ENCODE measurements at regions not wholly inside any gene's neighbourhood (a gene's known extent, or its start where the extent isn't known, plus 50 kb on each side); places are given as distances from the start of the nearest gene placed in this dataset.

DNA sequence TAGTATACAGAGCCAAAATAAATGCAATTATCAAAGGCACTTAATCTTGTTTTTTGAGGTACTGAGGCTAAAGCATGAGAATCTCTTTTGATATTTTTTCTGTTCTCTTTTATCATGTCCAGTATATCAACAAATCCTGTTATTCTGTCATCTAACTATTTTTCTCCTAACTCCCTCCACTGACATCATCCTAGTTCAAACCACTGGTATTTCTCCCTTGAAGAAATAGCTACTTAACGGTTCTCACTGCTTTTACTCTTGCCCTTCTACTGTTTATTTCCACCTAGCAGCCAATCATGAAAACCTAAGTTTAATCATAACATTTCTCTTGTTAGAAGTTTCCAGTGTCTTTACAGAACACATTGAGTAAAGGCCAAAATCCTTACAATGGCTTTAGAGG lies 317.6 kb downstream of the GPD2 start:
- TF ChIP-seq, protein P1, sequence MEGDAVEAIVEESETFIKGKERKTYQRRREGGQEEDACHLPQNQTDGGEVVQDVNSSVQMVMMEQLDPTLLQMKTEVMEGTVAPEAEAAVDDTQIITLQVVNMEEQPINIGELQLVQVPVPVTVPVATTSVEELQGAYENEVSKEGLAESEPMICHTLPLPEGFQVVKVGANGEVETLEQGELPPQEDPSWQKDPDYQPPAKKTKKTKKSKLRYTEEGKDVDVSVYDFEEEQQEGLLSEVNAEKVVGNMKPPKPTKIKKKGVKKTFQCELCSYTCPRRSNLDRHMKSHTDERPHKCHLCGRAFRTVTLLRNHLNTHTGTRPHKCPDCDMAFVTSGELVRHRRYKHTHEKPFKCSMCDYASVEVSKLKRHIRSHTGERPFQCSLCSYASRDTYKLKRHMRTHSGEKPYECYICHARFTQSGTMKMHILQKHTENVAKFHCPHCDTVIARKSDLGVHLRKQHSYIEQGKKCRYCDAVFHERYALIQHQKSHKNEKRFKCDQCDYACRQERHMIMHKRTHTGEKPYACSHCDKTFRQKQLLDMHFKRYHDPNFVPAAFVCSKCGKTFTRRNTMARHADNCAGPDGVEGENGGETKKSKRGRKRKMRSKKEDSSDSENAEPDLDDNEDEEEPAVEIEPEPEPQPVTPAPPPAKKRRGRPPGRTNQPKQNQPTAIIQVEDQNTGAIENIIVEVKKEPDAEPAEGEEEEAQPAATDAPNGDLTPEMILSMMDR (IDR thresholded peaks at IDR 0.05; ENCODE audit: low read depth, low read length, missing control alignments): no peak
- DNase-seq (ENCODE audit: extremely low read depth, low read depth): no peak
- H3K4me3 ChIP-seq (replicated peaks; ENCODE audit: low read depth, low read length): no peak overlapping the region

- no peak for DNase-seq (ENCODE audit: extremely low read depth, low read depth)
- TF ChIP-seq, protein P1 (IDR thresholded peaks at IDR 0.05; ENCODE audit: low read depth, low read length, missing control alignments): no peak
- H3K4me3 ChIP-seq (replicated peaks; ENCODE audit: low read depth, low read length): no peak overlapping the region
These were observed 320.3 kb downstream of the GPD2 start for GRCh38 chr2:156756516-156756915.

GRCh38 chr2:156763174-156763573 lies 327.0 kb downstream of the GPD2 start:
- TF ChIP-seq, protein P1 (IDR thresholded peaks at IDR 0.05; ENCODE audit: low read depth, low read length, missing control alignments): no peak
- H3K4me3 ChIP-seq (replicated peaks; ENCODE audit: low read depth, low read length): no peak overlapping the region
- DNase-seq (ENCODE audit: extremely low read depth, low read depth): no peak

GRCh38 chr2:156765043-156765442 lies 328.9 kb downstream of the GPD2 start:
- TF ChIP-seq, protein P1 (IDR thresholded peaks at IDR 0.05; ENCODE audit: low read depth, low read length, missing control alignments): no peak
- DNase-seq (ENCODE audit: extremely low read depth, low read depth): no peak
- no peak overlapping the region for H3K4me3 ChIP-seq (replicated peaks; ENCODE audit: low read depth, low read length)

GRCh38 chr2:156765450-156765849 lies 329.3 kb downstream of the GPD2 start:
- DNase-seq (ENCODE audit: extremely low read depth, low read depth): no peak
- no peak overlapping the region for H3K4me3 ChIP-seq (replicated peaks; ENCODE audit: low read depth, low read length)
- TF ChIP-seq, protein P1 (IDR thresholded peaks at IDR 0.05; ENCODE audit: low read depth, low read length, missing control alignments): no peak

- no peak for DNase-seq (ENCODE audit: extremely low read depth, low read depth)
- TF ChIP-seq, protein P1 (IDR thresholded peaks at IDR 0.05; ENCODE audit: low read depth, low read length, missing control alignments): no peak
These were observed 333.6 kb downstream of the GPD2 start for GRCh38 chr2:156769802-156770201.

DNA sequence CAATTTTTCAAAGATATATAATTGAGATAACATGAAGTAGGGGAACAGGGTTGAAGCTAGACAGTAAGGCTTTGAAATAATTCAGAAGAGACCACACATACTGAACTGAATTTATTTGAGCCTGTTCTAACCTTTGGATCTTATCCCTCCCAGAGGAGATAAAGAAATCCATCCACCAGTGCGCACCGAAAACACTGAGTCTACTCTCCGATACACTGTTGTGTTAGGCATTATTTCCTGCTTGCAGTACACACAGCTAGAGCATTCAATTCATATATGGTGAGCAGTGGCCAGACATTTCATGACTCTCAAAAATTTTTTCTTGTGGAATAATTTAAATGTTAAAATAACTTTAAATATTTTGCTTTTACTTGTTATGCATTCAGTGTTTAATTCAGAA lies 342.7 kb downstream of the GPD2 start:
- TF ChIP-seq, protein P1 (IDR thresholded peaks at IDR 0.05; ENCODE audit: low read depth, low read length, missing control alignments): no peak
- no peak for DNase-seq (ENCODE audit: extremely low read depth, low read depth)
- H3K4me3 ChIP-seq (replicated peaks; ENCODE audit: low read depth, low read length): no peak overlapping the region

More at GRCh38 chr2:156769802-156770201, 333.6 kb downstream of the GPD2 start:
- H3K4me3 ChIP-seq (replicated peaks; ENCODE audit: low read depth, low read length): no peak overlapping the region

All from HFF-Myc (cell line).